HG02938 (cell line): ENCODE measurements at regions not wholly inside any gene's neighbourhood (a gene's known extent, or its start where the extent isn't known, plus 50 kb on each side); places are given as distances from the start of the nearest gene placed in this dataset.

Source experiments
- ATAC-seq: cut with Tn5 transposase; IDR thresholded peaks from one replicate; pipeline ENCODE4 v1.9.1; 2021; ENCODE audit warnings: mild to moderate bottlenecking, moderate library complexity; ENCODE audit not compliant: unreplicated experiment

DNA sequence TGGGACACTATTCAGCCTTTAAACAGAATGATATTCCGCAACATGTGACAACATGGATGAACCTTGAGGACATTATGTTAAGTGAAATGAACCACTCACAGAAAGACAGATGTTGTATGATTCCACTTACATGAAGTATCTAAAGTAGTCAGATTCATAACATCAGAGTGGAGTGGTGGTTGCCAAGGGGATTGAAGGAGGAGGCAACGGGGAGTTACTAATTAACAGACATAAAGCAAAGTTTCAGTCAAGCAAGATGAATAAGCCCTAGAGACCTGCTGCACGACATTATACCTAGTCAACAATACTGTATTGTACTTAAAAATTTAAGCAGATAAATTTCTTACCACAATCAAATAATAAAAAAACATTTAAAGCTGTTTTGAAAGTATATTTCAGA lies 105.0 kb upstream of the NR0B1 start:
- peak; percentile 84 for ATAC-seq

DNA sequence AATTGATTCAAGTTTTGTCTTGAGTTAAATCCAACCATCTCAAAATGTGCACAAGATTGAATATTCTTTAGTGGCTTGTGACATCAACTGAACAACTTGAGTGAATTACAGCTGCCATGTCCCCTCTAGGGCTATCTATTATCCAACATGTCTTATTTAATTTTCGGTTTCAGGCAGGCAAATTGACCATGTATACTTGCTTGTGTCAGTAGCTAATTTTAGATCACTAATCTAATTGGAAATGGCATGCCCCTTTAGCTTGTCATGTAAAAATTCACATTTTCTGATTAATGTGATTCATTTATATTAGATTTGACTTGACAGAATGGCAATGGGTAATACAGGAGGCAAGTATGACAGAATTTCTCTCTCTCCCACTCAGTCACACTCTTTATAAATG lies 93.2 kb upstream of the NR0B1 start:
- no peak for ATAC-seq

DNA sequence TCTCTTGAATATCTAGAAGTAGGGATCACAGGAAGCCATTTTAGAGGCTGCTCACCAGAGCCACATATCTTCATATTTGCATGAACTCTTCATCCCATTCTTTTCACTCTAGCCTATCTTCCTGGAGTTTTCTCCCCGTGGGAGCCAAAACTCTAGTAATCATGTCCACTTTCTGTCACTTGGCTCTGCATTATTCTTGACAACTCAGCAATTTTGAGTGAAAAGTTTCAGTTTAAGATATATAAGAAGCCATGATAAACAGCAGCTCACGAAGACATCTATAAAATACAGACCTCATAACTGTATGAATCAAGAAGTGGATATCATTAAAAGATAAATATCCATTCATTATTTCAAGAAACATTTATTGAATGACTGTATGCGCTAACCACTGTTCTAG lies 79.1 kb upstream of the NR0B1 start:
- no peak for ATAC-seq

DNA sequence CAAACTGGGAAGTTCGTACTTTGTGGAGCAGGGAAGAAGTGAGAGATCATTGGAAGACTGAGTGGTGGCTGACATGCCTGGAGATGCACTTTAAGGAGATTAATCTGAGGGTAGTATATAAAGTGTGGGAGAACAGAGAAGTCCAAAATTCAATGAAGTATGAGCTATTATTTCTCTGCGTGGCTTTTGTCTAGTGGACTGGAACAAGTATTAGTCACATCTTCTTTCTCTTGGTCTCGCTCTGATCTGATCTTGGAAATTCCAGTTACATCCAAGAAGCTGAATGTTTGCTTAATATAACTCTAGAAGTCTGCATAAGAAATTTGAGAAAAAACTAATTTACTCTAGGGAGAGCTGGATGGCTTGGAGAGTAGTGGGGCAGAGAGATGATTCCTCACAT lies 64.8 kb upstream of the NR0B1 start:
- ATAC-seq, result no peak

DNA sequence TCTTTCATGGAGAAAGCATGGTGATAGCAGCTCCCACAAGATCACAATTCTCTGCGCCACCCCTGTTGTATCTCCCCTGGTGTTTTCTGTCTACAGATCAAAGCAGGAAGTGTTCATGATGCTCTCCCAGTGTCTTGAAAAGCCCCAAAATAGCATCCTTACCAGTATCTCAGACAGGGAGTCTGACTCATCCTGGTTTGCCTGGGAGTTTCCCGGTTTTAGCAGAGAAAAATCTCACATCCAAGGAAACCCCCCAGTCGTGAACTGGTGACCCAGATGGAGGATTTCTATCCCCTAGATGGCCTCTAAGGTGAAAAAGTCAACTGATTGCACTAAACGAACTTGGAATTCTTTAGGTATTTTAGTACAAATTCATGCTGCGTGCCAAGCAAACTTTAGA lies 64.3 kb upstream of the NR0B1 start:
- ATAC-seq, result no peak

DNA sequence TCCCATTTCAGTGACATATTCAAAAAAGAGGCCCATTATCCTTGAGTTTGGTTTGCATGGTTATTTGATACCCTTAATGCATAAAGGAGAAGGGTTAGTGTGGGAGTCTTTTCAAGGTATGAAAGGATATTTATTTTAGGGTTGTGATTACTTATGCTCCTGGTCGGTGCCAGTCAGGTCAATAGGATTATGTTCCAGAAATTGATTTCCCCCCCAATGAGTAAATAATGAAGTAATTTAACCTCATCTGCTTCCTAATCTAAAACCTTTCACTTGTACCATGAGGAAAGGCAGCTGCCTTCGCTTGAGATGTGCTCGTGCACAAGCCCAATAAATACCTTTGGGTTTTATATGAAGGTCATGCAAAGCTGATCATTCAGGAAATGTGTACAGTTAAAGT lies 55.0 kb upstream of the NR0B1 start:
- ATAC-seq, result no peak
